ENCODE measurements at regions not wholly inside any gene's neighbourhood (a gene's known extent, or its start where the extent isn't known, plus 50 kb on each side); places are given as distances from the start of the nearest gene placed in this dataset.

DNA sequence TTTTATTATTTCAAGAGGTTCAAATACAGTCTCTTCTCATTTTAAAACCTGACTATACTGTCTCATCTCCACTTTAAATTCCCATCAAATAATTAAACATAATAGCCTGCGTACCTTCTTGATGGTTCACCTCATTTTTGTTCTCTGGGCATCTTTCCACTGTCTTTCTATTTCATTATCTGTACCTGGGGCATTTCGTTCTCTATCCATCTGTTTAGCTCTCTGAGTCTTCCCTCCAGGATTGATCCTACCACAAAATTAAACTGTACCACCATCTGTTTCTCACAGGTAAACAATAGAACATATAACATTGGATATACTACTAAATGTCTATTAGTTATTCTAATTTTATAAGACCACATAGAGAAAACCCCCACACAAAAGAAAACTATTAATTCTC lies 1331.4 kb downstream of the NSUN3 start:
- TF ChIP-seq, protein P1, sequence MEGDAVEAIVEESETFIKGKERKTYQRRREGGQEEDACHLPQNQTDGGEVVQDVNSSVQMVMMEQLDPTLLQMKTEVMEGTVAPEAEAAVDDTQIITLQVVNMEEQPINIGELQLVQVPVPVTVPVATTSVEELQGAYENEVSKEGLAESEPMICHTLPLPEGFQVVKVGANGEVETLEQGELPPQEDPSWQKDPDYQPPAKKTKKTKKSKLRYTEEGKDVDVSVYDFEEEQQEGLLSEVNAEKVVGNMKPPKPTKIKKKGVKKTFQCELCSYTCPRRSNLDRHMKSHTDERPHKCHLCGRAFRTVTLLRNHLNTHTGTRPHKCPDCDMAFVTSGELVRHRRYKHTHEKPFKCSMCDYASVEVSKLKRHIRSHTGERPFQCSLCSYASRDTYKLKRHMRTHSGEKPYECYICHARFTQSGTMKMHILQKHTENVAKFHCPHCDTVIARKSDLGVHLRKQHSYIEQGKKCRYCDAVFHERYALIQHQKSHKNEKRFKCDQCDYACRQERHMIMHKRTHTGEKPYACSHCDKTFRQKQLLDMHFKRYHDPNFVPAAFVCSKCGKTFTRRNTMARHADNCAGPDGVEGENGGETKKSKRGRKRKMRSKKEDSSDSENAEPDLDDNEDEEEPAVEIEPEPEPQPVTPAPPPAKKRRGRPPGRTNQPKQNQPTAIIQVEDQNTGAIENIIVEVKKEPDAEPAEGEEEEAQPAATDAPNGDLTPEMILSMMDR (IDR thresholded peaks at IDR 0.05; ENCODE audit: low read depth, low read length, poor library complexity, severe bottlenecking): no peak
- no peak for TF ChIP-seq EZH2phosphoT487 (IDR thresholded peaks at IDR 0.05; ENCODE audit: borderline replicate concordance, low read length)

Measured in DOHH2 (cell line).